Urinary bladder (tissue), 3 donors: ENCODE measurements at regions not wholly inside any gene's neighbourhood (a gene's known extent, or its start where the extent isn't known, plus 50 kb on each side); places are given as distances from the start of the nearest gene placed in this dataset.

Experiments used
- DNase-seq: peaks from one replicate; pipeline ENCODE4 v3.0.0-alpha.2; 2015; ENCODE audit errors: extremely low spot score
- H3K27ac ChIP-seq: one replicate; pipeline ENCODE4 v1.5.1; 2013; ENCODE audit warnings: low read depth, mild to moderate bottlenecking, moderate library complexity
- H3K36me3 ChIP-seq: one replicate; pipeline ENCODE4 v1.6.1; 2013; ENCODE audit warnings: mild to moderate bottlenecking, moderate library complexity; ENCODE audit not compliant: insufficient read depth
- H3K4me1 ChIP-seq: one replicate; pipeline ENCODE4 v1.6.1; 2013; ENCODE audit warnings: mild to moderate bottlenecking, moderate library complexity; ENCODE audit not compliant: insufficient read depth
- H3K4me3 ChIP-seq: one replicate; pipeline ENCODE4 v1.5.1; 2013; ENCODE audit warnings: low read depth, low read length
- WGBS: extraction: QIAGEN DNeasy Blood & Tissue Kit; methylation state at CpG from one replicate; pipeline ENCODE4 v1.1.7; 2013; 5-methylcytosine and 5-hydroxymethylcytosine counted together
- donor health status: healthy with polysubstance abuse.
- donor health status: healthy.

DNA sequence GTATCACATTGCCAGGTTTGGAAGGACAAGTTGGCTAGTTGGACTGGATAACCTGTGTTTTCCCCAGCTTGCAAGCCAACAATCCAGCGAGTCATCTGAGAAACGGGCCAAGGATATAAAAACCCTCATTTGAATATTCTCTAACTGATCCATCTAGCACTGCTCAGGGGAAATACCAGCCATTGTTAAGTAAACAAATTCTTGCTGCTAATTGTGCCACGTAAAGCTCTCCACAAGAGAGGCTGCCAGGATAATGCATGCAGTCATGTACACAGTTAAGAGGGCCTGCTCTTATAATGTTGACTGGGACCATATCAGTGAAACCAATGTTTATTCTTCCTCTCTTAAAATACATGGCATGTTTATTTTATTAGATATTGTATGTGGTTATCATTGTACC lies 663.2 kb upstream of the SGCG start:
- H3K4me3 ChIP-seq, result no peak overlapping the region
- no peak overlapping the region for H3K27ac ChIP-seq
- peaks cover 2% of the 10 kb centered on the region for H3K36me3 ChIP-seq
- DNase-seq, result no peak
- H3K4me1 ChIP-seq, result no peaks in the 10 kb centered on the region
- WGBS, result 42% methylated on average over 3 of the region's 3 CpGs

DNA sequence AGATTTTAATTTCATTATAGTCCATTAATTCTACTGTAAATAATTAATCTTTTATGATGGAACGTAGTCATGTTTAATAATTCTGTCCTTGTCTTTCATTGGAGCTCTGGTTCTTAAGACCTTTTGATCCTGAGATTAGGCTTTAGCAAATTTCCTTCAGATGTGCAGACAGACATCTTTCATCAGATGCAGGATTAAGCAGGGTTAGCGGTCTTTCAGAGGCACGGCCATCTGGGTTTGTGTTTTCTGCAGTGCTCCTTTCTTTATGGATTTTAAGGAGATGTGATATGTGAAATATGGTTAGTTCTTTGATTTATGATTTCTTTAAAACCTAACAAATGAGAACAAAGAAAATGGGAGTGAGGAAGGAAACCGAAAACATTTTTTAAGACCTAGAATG lies 643.9 kb upstream of the SGCG start:
- no peaks in the 10 kb centered on the region for H3K36me3 ChIP-seq
- H3K4me1 ChIP-seq, result no peaks in the 10 kb centered on the region
- H3K4me3 ChIP-seq, result no peak overlapping the region
- H3K27ac ChIP-seq, result no peak overlapping the region
- DNase-seq, result no peak
- 48% methylated on average over 4 of the region's 4 CpGs for WGBS

DNA sequence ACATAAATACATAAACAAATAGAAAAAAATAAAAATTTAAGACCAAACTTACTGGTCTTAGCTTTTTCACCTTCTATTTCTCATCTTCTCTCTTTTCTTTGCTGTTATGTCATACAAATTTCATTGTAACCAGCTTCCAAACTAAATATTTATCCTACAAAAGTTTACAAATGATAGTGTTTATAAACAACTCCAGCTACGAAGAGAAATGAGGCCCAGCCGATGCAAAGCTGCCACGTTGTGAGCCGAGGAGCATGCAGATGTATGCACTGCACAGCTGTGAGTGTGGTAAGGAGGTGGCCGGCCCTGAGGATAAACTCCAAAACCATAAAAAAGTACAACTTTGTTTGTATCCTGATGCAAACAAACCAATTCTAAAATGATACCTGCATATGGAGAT lies 642.4 kb upstream of the SGCG start:
- 49% methylated on average over 5 of the region's 5 CpGs for WGBS
- no peak for DNase-seq
- no peaks in the 10 kb centered on the region for H3K36me3 ChIP-seq
- no peaks in the 10 kb centered on the region for H3K4me1 ChIP-seq
- no peak overlapping the region for H3K4me3 ChIP-seq
- H3K27ac ChIP-seq, result no peak overlapping the region

DNA sequence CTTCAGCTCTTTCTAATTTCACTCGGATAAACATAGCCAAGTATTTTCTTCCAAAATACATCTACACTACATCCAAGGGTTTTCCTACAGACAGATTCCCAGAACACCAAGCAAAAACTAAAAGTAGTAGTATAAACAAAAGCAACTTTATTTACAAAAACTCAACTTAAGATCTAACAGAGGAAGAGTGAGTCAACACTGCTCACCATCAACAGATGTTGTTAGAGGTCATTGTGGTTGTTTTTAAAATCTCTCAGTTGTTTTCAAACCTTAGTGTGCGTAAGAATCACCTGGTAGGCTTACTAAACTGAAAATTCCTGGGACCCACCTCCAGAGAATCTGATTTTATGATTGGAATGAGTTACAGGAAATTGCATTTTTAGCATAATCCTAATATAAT lies 631.7 kb upstream of the SGCG start:
- Histone ChIP-seq H3K4me1 (no peaks in the 10 kb centered on the region), H3K27ac (no peak overlapping the region), H3K4me3 (no peak overlapping the region), H3K36me3 (no peaks in the 10 kb centered on the region)
- DNase-seq, result no peak
- 62% methylated on average over 2 of the region's 2 CpGs for WGBS

DNA sequence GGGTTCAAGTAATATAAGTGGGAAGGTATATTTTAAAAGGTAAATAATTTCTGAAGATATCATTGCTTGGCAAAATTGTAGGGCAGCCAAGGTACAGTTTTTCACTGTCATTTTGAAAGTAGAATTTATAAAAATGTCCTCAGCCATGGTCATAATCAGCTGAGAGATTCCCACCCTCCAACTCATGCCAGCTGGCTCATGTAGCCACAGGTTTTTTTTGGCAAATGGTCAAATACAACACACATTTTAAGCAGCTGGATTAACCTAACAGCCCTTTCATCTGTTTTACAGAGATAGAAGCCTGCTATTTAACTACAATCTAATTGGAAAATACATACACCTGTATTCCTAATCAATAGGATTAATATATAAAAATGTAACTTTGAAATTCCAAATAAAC lies 619.2 kb upstream of the SGCG start:
- no peak overlapping the region for H3K4me3 ChIP-seq
- no peaks in the 10 kb centered on the region for H3K4me1 ChIP-seq
- DNase-seq, result no peak
- no peak overlapping the region for H3K27ac ChIP-seq
- no peaks in the 10 kb centered on the region for H3K36me3 ChIP-seq

DNA sequence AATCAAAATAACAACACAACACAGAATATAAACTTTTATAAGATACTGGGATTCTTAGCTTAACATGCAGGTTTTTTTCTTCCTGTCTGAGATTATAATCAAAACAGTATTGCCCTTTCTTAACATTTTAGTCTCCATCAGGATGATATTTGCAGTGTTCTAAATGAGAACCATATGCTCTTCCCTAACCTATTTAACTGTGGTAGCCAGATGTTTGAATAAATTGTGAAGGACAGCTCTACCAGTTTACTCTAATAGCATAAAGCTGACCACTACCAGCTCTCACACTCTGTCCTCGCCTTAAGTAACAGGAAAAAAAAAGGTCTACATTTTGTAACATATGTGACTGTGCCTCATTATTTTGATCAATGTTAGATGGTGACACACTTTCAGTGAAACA lies 618.7 kb upstream of the SGCG start:
- Histone ChIP-seq H3K36me3 (no peaks in the 10 kb centered on the region), H3K27ac (no peak overlapping the region), H3K4me1 (no peaks in the 10 kb centered on the region), H3K4me3 (no peak overlapping the region)
- no peak for DNase-seq
- 63% methylated on average over 1 of the region's 1 CpG for whole genome bisulfite sequencing

DNA sequence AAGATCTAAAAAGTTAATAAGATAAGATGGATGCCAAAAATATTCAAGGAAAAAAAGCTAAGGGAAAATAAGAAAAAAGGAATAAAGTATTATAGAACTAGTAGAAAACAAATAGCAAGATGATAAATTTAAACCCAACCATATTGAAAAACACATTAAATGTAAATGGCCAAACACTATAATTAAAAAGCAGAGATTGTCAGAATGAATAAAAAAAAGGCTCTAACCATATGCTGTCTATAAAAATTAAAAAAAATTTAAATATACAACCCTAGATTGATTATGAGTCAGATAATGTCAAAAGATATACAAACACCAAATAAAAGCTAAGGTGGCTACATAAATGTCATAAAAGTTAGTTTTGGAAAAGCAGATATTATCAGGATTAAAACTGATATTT lies 617.5 kb upstream of the SGCG start:
- no peak for DNase-seq
- no peaks in the 10 kb centered on the region for H3K4me1 ChIP-seq
- H3K4me3 ChIP-seq, result no peak overlapping the region
- H3K27ac ChIP-seq, result no peak overlapping the region
- H3K36me3 ChIP-seq, result no peaks in the 10 kb centered on the region

DNA sequence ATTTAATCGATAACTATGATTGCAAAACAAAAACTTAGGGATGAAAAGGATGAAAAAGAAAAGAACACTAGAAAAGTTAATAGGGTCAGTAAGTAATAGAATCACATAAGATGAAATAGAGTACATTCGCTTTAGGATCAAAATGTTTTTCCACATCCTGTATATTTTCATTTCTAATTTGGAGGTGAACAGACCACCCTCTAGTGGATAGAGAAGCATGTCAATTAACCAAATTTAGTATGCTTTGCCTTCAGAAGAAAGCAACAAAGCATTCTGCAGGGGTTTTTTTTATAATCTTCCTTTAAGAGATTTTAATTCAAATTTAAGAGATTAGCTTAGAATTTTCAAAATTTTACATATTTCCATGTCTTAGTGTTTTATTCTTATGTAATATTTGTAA lies 611.0 kb upstream of the SGCG start:
- no peak overlapping the region for H3K4me3 ChIP-seq
- 85% methylated on average over 2 of the region's 2 CpGs for WGBS
- H3K36me3 ChIP-seq, result no peaks in the 10 kb centered on the region
- DNase-seq, result no peak
- no peaks in the 10 kb centered on the region for H3K4me1 ChIP-seq
- no peak overlapping the region for H3K27ac ChIP-seq

DNA sequence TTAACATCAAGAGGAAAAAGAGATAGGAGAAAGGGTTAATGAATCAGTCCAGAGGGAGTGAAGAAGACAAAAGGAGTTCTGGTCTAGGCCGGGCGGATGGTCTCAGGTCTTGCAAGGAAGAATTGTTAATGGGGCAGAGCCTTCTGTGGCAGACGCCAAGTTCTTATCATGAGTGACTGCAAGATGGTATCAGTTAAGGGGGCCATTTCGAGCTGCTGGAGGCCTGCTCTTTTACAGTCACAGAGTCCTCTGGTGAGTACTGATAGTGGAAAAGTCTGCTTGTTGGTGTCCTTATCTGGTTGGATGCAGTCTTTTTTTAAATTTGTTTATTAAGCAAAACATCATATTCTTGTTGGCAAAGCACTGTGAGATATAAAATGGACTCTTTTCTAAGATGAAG lies 590.9 kb upstream of the SGCG start:
- Histone ChIP-seq H3K27ac (no peak overlapping the region), H3K4me3 (no peak overlapping the region), H3K36me3 (no peaks in the 10 kb centered on the region), H3K4me1 (peaks cover 1% of the 10 kb centered on the region)
- 66% methylated on average over 4 of the region's 4 CpGs for WGBS
- DNase-seq, result no peak

DNA sequence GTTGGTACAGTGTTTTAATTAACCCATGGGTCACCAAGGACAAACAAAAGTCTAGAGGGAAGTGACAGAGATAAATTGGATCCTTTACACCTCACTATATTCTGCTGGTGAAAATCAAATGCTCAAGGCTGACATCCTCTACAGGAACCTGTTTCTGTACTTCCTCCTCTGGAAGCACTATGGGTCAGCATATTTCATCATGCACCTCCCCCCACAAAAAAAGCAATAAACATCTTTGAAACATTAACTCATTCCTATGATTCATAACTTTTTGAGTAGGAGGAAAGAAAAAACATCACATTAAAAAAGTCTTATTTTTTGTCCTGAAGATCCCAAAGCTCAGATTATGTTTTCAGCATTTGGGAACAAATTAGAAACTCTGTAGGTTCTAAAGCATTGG lies 588.3 kb upstream of the SGCG start:
- peaks cover 1% of the 10 kb centered on the region for H3K4me1 ChIP-seq
- no peak overlapping the region for H3K27ac ChIP-seq
- DNase-seq, result no peak
- no peak overlapping the region for H3K4me3 ChIP-seq
- no peaks in the 10 kb centered on the region for H3K36me3 ChIP-seq

DNA sequence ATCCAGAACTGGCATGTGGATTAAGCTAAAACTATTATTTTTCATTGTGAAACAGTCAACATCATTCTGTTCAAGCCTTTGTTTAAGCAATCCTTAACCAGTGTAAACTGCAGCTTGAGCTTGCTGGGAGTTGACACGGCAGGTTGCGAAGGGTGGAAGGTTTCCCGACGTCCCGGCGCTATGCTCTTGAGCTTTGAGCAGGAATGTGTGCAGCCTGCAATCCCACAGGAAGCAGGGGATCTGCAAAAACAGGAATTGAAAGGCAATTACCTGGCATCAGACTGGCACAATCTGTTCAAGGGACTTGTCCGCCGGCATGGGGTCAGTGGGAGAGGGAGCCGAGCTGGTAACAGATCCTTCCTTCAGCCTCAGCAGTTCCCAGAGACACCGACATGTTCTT lies 586.7 kb upstream of the SGCG start:
- WGBS, result 57% methylated on average over 10 of the region's 10 CpGs
- H3K27ac ChIP-seq, result no peak overlapping the region
- no peak for DNase-seq
- no peaks in the 10 kb centered on the region for H3K36me3 ChIP-seq
- H3K4me3 ChIP-seq, result no peak overlapping the region
- peaks cover 1% of the 10 kb centered on the region for H3K4me1 ChIP-seq

DNA sequence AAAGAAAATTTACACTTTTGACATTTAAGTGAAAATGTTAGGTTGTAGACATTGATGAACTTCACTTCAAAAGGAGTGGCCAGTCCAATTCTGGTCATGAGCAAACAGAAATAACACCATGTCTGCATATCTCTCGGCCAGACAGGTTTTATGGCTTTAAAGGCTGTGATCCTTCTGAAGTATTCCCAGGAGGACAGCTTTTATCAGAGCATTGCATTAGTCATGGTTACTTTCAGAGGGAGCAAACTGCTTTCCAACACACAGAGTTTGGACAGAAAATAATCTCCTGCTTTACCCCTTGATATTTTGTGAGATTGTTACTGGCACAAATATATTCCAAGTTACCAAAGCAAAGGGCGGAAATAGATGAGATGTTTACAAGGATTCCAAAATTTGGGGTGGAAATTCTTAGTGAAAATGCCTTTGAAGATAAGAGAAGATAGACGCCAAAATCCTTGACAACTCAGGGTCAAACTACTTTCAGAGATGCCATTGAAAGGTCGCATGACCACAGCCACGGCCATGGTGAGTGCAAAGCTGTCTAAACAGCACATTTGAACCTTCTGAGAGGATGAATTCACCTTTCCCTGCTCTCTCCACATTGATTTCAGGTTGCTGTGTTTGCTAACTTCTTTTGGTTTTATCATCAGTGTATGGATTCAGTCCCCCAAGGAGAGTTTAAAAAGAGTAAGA lies 584.5 kb upstream of the SGCG start:
- Histone ChIP-seq H3K4me3 (no peak overlapping the region), H3K36me3 (no peaks in the 10 kb centered on the region), H3K27ac (no peak overlapping the region), H3K4me1 (peaks cover 1% of the 10 kb centered on the region)
- WGBS, result 13% methylated on average over 5 of the region's 5 CpGs
- DNase-seq, result no peak

DNA sequence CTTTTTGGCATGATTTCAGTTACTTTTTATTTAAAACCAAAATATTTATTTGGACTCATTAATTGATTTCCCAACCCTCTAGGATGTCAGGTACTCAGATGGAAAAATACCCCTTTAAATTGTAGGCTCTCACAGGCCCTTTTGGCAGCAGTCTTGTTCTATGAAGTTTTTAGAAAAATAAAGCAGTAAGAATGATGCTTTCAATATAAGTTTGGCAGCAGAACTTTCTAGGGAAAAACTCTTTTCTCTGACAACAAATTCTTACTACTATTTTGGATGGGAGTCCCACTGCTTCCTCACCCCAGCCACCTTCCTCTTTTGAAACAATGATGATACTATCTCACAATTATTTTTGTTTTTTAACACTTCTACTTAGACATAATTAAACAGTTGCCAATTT lies 581.6 kb upstream of the SGCG start:
- Histone ChIP-seq H3K4me1 (no peaks in the 10 kb centered on the region), H3K27ac (no peak overlapping the region), H3K4me3 (no peak overlapping the region), H3K36me3 (no peaks in the 10 kb centered on the region)
- DNase-seq, result no peak

DNA sequence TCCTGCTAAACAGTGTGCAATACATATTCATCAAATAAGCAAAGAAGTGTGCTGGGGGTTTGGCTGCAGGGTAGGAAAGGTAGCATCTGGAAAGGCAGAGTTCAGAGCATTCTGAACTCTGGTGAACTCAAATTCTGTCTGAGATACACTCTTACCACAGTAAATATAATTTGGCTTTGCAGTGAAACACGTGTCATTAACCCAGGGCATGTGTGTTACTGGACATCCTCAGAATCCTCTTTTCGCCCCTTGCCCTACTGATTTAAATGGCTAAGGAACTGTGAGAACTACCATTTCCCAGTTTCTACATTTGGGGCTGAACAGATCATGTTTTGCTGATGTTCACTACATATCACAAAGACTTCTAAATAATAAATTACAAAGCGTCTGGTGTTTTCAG lies 562.8 kb upstream of the SGCG start:
- no peak for DNase-seq
- 85% methylated on average over 3 of the region's 3 CpGs for WGBS

DNA sequence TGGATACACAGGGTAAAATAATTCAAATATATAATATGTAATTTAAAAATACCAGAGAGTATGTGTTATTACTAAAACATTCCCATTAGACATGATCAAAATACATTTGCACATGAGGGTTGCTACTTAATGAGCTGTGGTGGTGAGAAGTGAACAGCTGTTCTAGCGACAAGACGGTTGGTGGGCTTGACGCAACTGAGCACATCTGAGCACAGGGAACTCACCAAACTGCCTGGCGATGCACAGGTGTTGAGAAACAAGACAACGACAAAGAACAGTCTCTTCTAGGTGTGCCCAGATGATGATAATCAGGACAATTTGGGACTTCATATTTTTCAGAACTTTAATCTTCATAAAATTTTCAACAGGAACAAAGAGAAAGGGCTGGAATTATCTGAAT lies 555.1 kb upstream of the SGCG start:
- Histone ChIP-seq H3K36me3 (no peaks in the 10 kb centered on the region), H3K27ac (no peak overlapping the region), H3K4me3 (no peak overlapping the region), H3K4me1 (no peaks in the 10 kb centered on the region)
- WGBS, result 95% methylated on average over 5 of the region's 5 CpGs
- no peak for DNase-seq

More for the DNA sequence above, 562.8 kb upstream of the SGCG start:
- Histone ChIP-seq H3K4me1 (no peaks in the 10 kb centered on the region), H3K27ac (no peak overlapping the region), H3K4me3 (no peak overlapping the region), H3K36me3 (no peaks in the 10 kb centered on the region)
